ENCODE measurements at regions not wholly inside any gene's neighbourhood (a gene's known extent, or its start where the extent isn't known, plus 50 kb on each side); places are given as distances from the start of the nearest gene placed in this dataset.

DNA sequence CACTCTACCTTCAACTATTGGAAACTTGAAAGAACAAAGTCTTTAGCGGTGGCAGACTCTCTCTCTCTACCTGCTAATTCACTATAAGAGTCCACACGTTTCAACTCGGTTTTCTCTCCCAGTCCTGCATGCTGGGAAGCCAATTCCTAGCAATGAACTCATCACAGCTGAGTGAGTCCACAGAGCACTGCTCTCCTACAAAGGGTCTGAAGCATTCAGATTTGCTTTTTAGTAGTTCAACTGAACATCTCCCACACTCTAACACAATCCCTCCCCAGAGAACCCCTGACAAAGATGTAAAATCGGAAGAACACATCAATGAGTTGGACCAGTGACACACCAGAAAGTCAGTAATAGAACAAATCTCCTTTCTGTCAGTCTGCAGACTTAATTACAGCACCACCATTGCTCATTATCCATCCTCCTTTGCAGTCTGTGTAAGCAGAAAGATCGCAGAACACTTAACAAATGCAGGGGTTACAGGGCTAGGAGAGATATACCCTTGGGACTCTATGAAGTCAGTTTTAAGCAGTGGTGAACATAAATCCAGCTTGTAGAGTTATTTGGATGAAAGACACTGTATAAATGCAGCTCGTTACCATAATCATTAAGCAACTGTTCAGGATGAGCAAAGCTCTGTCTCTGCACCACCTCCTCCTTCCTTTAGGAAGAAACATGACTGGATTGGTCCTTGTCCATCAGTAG lies 353.4 kb upstream of the GRIA1 start:
- no peak for DNase-seq

DNA sequence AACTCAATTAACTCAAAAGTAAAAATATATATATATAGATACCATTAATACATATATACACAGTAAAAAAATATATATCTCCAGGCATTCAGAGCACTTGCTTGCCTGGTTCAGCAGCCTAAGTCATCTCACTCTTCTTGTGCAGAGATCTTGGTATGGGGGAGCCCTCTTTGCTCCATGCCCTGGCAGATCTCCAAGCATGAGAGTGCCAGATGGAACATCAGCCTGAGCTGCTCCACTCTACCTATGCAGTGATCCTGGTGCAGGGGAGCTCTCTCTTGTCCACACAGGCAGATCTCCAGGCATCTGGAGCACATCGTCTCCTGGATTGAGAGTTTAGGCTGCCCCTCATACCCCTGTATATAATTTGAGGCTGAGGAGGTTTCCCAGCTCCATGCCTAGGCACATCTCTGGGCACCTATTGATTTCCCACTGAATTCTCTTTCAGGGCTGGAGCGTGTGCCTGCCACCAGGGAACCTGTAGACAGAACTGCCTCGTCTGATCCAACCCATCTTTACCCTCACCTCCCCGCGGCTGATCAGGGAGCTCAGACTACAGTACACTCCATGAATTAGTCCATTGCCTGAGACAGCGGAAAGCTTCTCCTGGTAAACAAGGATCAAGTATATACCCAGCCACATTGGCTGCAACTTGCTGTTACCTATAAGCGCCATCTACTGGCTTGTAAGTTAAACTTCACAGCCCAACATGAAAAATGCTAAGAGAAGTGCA lies 342.4 kb upstream of the GRIA1 start:
- DNase-seq, result peak in 1 of 2 donors; percentile 26

DNA sequence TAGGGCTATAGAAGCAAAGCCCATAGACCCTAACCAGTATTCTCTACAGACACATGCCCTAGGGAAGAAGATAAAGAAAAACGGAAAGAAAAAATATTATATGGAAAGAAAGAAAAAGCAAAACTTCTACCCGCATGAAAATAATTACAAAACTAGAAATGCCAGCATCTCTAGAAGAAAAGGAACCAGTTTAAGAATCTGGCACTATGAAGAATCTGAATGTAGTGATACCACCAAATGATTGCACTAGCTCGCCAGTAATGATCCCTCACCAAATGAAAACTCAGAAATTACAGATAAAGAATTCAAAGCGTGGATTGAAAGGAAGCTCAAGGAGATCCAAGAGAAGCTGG lies 341.9 kb upstream of the GRIA1 start:
- DNase-seq, result no peak

DNA sequence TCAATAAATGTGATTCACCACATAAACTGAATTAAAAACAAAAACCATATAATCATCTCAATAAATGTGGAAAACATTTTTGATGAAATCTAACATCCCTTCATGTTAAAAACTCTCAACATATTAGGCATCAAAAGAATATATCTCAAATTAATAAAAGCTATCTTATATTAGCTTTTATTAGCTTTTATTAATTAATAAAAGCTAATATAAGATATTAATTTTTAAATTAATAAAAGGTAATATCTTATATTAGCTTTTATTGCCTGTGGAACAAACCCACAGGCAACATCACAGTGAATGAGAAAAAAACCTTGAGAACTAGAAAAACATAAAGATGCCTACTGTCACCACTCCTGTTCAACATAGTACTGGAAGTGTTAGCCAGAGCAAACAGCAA lies 338.9 kb upstream of the GRIA1 start:
- no peak for DNase-seq

DNA sequence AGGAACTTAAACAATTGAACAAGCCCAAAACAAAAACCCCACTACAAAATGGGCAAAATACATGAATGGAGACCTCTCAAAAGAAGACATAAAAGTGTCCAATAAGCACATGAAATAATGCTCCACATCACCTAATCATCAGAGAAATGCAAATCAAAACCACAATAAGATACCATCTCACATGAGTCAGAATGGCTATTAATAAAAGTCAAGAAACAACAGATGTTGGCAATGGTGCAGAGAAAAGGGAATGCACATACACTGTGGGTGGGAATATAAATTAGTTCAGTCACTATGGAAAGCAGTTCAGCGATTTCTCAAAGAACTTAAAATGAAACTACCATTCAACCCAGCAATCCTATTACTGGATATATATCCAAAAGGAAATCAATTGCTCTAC lies 337.4 kb upstream of the GRIA1 start:
- DNase-seq, result no peak

DNA sequence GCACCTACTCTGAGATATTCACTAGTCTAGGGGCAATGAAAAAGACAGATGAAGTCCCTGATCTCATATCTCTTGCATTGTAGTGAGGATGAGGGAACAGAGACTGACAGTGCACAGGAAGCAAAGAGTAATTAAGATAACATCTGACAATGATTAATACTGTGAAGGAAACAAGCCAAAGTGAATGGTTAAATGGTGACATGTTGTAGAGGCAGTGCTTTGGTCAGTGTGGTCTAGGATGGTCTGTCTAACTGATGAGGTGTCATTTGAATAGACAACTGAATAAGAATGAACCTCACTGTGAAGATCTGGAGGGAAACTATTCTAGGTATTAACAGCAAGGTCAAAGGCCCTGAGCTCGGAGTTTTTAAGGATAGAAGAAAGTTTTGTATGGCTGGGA lies 333.3 kb upstream of the GRIA1 start:
- no peak for DNase-seq

DNA sequence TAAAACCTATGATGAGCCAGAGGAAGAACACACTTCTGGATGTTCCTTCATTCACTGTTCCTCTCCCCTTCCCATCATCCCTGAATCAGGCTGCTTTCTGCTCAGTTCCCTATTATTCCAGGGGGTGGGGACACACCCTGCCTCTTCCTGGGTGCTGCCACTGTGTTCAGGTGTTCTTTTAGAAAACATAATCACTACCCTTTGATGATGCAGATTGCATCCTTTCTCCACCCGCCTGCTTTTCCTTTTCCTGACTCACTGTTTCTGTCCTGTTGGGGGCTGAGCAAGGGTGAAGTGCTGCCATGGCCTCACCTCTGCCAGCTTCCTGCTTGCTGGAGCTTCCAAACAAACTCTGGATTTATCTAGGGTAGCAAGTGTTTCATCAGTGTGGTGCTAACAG lies 331.9 kb upstream of the GRIA1 start:
- DNase-seq, result no peak

DNA sequence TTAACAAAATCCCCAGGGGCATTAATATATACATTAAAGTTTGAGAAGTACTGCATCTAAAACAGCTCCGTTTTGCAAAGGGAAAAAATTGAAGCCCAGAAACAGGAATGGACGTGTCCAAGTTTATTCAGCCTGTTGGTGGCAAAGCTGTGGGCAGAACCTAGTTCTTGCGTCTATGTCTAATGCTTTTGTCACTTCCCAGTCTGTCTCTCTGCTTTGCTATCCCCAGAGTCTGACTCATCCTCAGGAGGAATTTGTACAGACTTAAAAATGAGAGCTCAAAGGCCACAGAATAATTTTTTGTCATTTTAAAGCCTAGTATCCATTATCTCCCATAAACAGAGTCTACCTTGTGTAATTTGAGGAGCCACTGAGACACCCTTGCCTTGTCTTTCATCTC lies 330.9 kb upstream of the GRIA1 start:
- DNase-seq, result no peak

GRCh38 chr5:153168241-153168640 lies 322.2 kb upstream of the GRIA1 start:
- DNase-seq, result no peak

DNA sequence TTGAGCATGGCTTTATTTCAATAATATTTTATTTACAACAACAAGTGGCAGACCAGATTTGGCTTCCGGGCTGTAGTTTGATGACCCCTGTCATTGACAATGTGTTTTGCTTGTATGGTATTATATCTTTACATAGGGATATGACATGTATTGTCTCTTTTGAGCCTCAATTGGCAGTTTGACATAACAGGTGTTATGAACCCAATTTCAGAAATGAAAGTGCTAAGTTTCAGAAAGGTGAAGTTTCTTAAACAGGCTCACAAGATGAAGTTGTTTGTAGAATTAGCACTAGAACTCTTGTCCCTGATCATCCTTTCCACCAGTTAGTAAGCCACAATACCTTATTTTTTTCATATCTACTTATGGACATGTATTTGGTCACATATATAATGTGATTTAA lies 303.0 kb upstream of the GRIA1 start:
- DNase-seq, result no peak

- no peak for DNase-seq
Measured at GRCh38 chr5:153206361-153206760, 284.1 kb upstream of the GRIA1 start.

- DNase-seq, result no peak
Measured at GRCh38 chr5:153209016-153209415, 281.5 kb upstream of the GRIA1 start.

GRCh38 chr5:153209687-153210086 lies 280.8 kb upstream of the GRIA1 start:
- DNase-seq, result no peak

GRCh38 chr5:153211076-153211475 lies 279.4 kb upstream of the GRIA1 start:
- DNase-seq, result no peak

- DNase-seq, result no peak
Measured at GRCh38 chr5:153212471-153212870, 278.0 kb upstream of the GRIA1 start.

- DNase-seq, result no peak
Measured at GRCh38 chr5:153222936-153223335, 267.5 kb upstream of the GRIA1 start.

GRCh38 chr5:153223376-153223775 lies 267.1 kb upstream of the GRIA1 start:
- no peak for DNase-seq

DNA sequence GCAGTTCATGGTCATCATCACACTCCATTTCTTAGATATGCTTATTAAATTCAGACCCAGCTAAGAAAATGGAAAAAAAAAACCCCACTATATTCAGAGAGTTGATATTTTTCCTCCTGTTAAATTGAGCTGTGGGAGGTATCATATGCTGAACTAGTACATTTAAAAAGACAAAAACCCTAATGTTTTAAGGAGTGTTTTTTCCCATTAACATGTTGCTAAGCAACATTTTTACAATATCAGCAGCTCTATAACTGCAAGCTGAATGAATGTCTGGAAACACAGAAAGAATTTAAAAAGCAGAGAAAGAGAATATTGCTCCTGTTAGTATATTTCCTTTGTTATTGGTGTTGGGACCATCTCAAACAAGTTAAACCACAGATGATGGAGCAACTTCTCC lies 265.8 kb upstream of the GRIA1 start:
- DNase-seq, result peak in 1 of 2 donors; percentile 10

GRCh38 chr5:153233933-153234332 lies 256.5 kb upstream of the GRIA1 start:
- peak in 1 of 2 donors; percentile 30 for DNase-seq

- DNase-seq, result no peak
Measured at GRCh38 chr5:153236319-153236718, 254.2 kb upstream of the GRIA1 start.

GRCh38 chr5:153237671-153238332 lies 252.7 kb upstream of the GRIA1 start:
- DNase-seq, result no peak

DNA sequence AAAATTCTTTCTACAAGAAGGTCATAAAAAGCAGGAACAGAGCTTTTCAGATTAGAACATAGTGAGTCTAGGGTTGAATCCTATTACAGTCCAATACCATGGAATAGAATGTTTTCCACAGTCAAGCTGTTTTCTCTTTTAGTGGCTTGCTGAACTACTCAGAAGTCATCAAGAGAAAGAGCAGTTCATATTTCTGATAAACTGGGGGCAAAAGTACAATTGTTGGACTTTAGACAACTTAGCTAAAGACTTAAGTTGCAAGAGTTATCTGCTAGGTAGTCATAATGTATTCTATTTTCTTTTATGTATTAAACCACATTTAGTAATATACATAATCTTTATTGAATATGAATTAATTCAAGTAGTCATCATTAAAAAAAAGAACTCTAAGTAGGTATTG lies 233.1 kb upstream of the GRIA1 start:
- no peak for DNase-seq

DNA sequence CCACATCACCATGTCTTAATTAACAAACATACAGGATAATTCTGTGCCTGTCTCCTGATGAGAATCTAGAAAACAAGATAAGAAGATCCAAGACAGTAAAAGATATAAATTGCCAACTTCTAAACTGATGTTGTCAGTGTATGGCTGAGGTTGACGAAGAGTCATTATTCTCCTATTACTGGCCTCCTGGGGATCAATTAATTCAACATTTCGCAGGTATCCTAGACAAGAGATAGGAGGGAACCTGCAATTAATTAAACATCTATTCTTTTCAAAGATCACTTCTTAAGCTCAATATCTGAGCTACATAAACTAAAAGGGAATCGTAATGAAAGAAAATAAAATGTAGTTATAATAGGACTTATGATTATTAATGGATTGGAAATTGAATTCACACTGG lies 232.0 kb upstream of the GRIA1 start:
- DNase-seq, result no peak

DNA sequence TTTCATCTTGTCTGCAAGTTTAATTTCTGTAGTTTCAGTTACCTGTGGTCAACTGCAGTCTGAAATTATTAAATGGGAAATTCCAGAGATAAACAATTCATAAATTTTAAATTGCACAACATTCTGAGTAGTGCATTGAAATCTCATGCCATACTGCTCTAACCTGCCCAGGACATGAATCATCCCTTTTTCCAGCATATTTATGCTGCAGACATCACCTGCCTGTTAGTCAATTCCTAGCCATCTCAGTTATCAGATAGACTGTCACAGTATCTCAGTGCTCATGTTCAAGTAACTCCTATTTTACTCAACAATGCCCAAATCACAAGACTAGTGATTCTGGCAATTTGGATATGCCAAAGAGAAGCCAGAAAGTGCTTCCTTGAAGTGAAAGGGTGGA lies 223.0 kb upstream of the GRIA1 start:
- DNase-seq, result no peak

Measured in hippocampal formation (tissue), 2 donors.